SK-N-SH (cell line): ENCODE measurements at regions not wholly inside any gene's neighbourhood (a gene's known extent, or its start where the extent isn't known, plus 50 kb on each side); places are given as distances from the start of the nearest gene placed in this dataset.

Source experiments
- CTCF ChIA-PET: fragments of 300-600, 350-600 bp; formaldehyde crosslinking; extraction: SDS; loops from one replicate; lab custom pipeline; 2021; lab: Yijun Ruan, JAX
- POLR2A ChIA-PET: fragments of 350-600 bp; sonication (Branson Sonifier 250); formaldehyde crosslinking; extraction: SDS; loops from one replicate; lab custom pipeline; 2020; ENCODE audit warnings: antibody characterized with exemption, inconsistent platforms; lab: Yijun Ruan, JAX
- DNase-seq: peaks from one replicate; pipeline ENCODE4 v3.0.0; 2012
- H2AFZ ChIP-seq: fragments of 200-600 bp; sonication (generic); 2 replicates; pipeline ENCODE4 v1.8.1; 2016; ENCODE audit warnings: antibody characterized with exemption, mild to moderate bottlenecking, low read depth
- H3F3A ChIP-seq: fragments of 200-600 bp; sonication (generic); replicated peaks from 2 replicates; pipeline ENCODE3; 2016; ENCODE audit warnings: antibody characterized with exemption, mild to moderate bottlenecking; ENCODE audit not compliant: insufficient read depth
- H3K27ac ChIP-seq, 2 experiments: fragments of 200-500 bp in 1 of 2; fragments of 200-600 bp in 1 of 2; sonication (Bioruptor generic) in 1 of 2; sonication (generic), shearing (Covaris generic) in 1 of 2; 2 replicates each; pipeline versions ENCODE4 v1.5.1 to v1.6.1; 2014 to 2016; ENCODE audit warnings: low read depth in 2 of 2, inconsistent platforms in 1 of 2, low read length in 1 of 2, mild to moderate bottlenecking in 1 of 2, mixed read lengths in 1 of 2
- H3K27me3 ChIP-seq: fragments of 200-600 bp; sonication (generic), shearing (Covaris generic); 2 replicates; pipeline ENCODE4 v1.6.1; 2016; ENCODE audit warnings: mixed run types; ENCODE audit not compliant: insufficient read depth
- H3K36me3 ChIP-seq, 2 experiments: fragments of 200-500 bp in 1 of 2; fragments of 200-600 bp in 1 of 2; sonication (Bioruptor generic) in 1 of 2; sonication (generic) in 1 of 2; replicated peaks in 1 of 2; 2 replicates each; pipeline versions ENCODE3 to v1.5.1; 2014 to 2016; ENCODE audit warnings: low read length in 1 of 2, mild to moderate bottlenecking in 1 of 2; ENCODE audit not compliant: insufficient read depth in 2 of 2, control insufficient read depth in 1 of 2
- H3K4me1 ChIP-seq, 2 experiments: fragments of 200-500 bp in 1 of 2; fragments of 200-600 bp in 1 of 2; sonication (Bioruptor generic) in 1 of 2; sonication (generic), shearing (Covaris generic) in 1 of 2; 2 replicates each; pipeline versions ENCODE4 v1.5.1 to v1.6.1; 2014 to 2016; ENCODE audit warnings: low read depth in 1 of 2, low read length in 1 of 2, mixed run types in 1 of 2; ENCODE audit not compliant: insufficient read depth in 2 of 2, control insufficient read depth in 1 of 2
- H3K4me2 ChIP-seq: fragments of 200-600 bp; sonication (generic), shearing (Covaris generic); 2 replicates; pipeline ENCODE4 v1.6.1; 2017; ENCODE audit warnings: mixed run types
- H3K4me3 ChIP-seq, 2 experiments: fragments of 200-500 bp in 1 of 2; fragments of 200-600 bp in 1 of 2; sonication (Bioruptor generic) in 1 of 2; sonication (generic), shearing (Covaris generic) in 1 of 2; 2 replicates each; pipeline versions ENCODE4 v1.5.1 to v1.8.1; 2014 to 2016; ENCODE audit warnings: low read depth in 2 of 2, inconsistent platforms in 1 of 2, low read length in 1 of 2, mild to moderate bottlenecking in 1 of 2, mixed read lengths in 1 of 2, moderate library complexity in 1 of 2
- H3K79me2 ChIP-seq: fragments of 200-600 bp; sonication (generic); 2 replicates; pipeline ENCODE4 v1.8.1; 2017; ENCODE audit warnings: mild to moderate bottlenecking; ENCODE audit not compliant: insufficient read depth
- H3K9ac ChIP-seq: fragments of 200-600 bp; sonication (generic); 2 replicates; pipeline ENCODE4 v1.6.1; 2017; ENCODE audit warnings: mixed run types
- H3K9me2 ChIP-seq: fragments of 200-600 bp; sonication (generic); 2 replicates; pipeline ENCODE4 v1.6.1; 2017; ENCODE audit warnings: mixed run types
- H3K9me3 ChIP-seq: fragments of 200-600 bp; sonication (generic); 2 replicates; pipeline ENCODE4 v1.6.1; 2017; ENCODE audit warnings: mixed run types, mild to moderate bottlenecking, moderate library complexity
- H4K20me1 ChIP-seq: fragments of 200-600 bp; sonication (generic); 2 replicates; pipeline ENCODE4 v1.6.1; 2017; ENCODE audit warnings: mild to moderate bottlenecking, mixed run types; ENCODE audit not compliant: insufficient read depth
- EP300 ChIP-seq, 2 experiments: IDR thresholded peaks; 2 replicates each; pipeline versions ENCODE4 v1.4.0 to v1.6.1; 2012; ENCODE audit warnings: borderline replicate concordance in 1 of 2, low read depth in 1 of 2, low read length in 1 of 2
- FOXJ3 ChIP-seq: sonication (generic); formaldehyde crosslinking; IDR thresholded peaks from 2 replicates; pipeline ENCODE4 v1.5.1; 2020; ENCODE audit warnings: mild to moderate bottlenecking, missing genetic modification reagents
- FOXM1 ChIP-seq: IDR thresholded peaks from 2 replicates; pipeline ENCODE4 v1.4.0; 2012; ENCODE audit warnings: low read depth, mild to moderate bottlenecking
- JUND ChIP-seq: IDR thresholded peaks from 2 replicates; pipeline ENCODE4 v1.4.0; 2012
- MAX ChIP-seq: IDR thresholded peaks from 2 replicates; pipeline ENCODE4 v1.4.0; 2012; ENCODE audit warnings: low read depth
- NFIC ChIP-seq: IDR thresholded peaks from 2 replicates; pipeline ENCODE4 v1.4.0; 2012; ENCODE audit warnings: borderline replicate concordance
- RCOR1 ChIP-seq: fragments of 150-350 bp; IDR thresholded peaks from 2 replicates; pipeline ENCODE4 v1.6.1; 2017; ENCODE audit warnings: antibody characterized with exemption, low read length
- SIN3A ChIP-seq: IDR thresholded peaks from 2 replicates; pipeline ENCODE4 v1.6.1; 2012; ENCODE audit warnings: low read depth, mild to moderate bottlenecking, low read length, moderate library complexity, borderline replicate concordance
- TAF1 ChIP-seq: IDR thresholded peaks from 2 replicates; pipeline ENCODE4 v1.6.1; 2012; ENCODE audit warnings: low read depth, mild to moderate bottlenecking, low read length, moderate library complexity, borderline replicate concordance
- TCF12 ChIP-seq: IDR thresholded peaks from 2 replicates; pipeline ENCODE4 v1.4.0; 2012
- TEAD4 ChIP-seq: IDR thresholded peaks from 2 replicates; pipeline ENCODE4 v1.4.0; 2012; ENCODE audit warnings: mild to moderate bottlenecking, borderline replicate concordance; ENCODE audit not compliant: insufficient read depth
- USF2 ChIP-seq: fragments of 150-350 bp; IDR thresholded peaks from 2 replicates; pipeline ENCODE4 v1.6.1; 2017; ENCODE audit warnings: antibody characterized with exemption, low read length, low read depth, borderline replicate concordance
- YY1 ChIP-seq: IDR thresholded peaks from 2 replicates; pipeline ENCODE4 v1.4.0; 2012; ENCODE audit warnings: low read depth, mild to moderate bottlenecking
- WGBS: methylation state at CpG from one replicate; pipeline ENCODE4 v1.1.6; 2017; ENCODE audit warnings: low lambda C conversion rate; 5-methylcytosine and 5-hydroxymethylcytosine counted together
- TF ChIP-seq, protein P1 (sequence below): IDR thresholded peaks from 2 replicates; pipeline ENCODE4 v1.4.0; 2012; ENCODE audit warnings: low read depth, borderline replicate concordance
- TF ChIP-seq, protein P2 (sequence below): IDR thresholded peaks from 2 replicates; pipeline ENCODE4 v1.4.0; 2012; ENCODE audit warnings: low read depth, borderline replicate concordance
- TF ChIP-seq, protein P3 (sequence below): IDR thresholded peaks from 2 replicates; pipeline ENCODE4 v1.6.1; 2012; ENCODE audit warnings: mild to moderate bottlenecking, low read depth, low read length, moderate library complexity

DNA sequence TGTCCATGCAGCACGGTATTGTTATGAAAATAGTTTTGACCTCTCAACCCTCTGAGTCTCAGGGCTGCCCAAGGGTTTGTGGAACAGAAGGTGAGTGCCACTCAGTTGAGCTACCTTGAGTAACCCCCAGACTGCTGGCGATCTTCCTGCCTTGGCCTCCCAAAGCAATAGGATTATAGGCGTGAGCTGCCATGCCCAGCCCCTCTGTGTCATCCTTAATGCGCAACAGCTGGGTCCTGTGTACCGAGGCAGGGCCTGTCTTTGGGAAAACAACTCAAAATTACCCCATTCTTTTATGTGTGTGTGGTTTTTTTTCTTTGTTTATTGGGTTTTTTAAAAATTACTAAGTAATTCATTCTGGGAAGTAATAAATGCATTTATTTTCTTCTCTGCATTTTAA, 78.3 kb upstream of the TPM1 start:
- H3K9me3 ChIP-seq = no peaks in the 10 kb centered on the region
- H3K4me1 ChIP-seq = peaks cover 7 to 12% of the 10 kb centered on the region in 2 experiments; a peak in 3 of 4 replicates
- CTCF ChIA-PET = interaction anchor here (0.7 to 1.2 kb wide), 2 partner anchors 10 to 70 kb away, joined by 3 read pairs; no protein-coding TSS in a partner anchor
- WGBS = 78% methylated on average over 5 of the region's 5 CpGs
- no peak for DNase-seq
- H3F3A ChIP-seq = peaks cover 3% of the 10 kb centered on the region
- H3K4me3 ChIP-seq = no peak overlapping the region
- H3K9me2 ChIP-seq = no peaks in the 10 kb centered on the region
- no peak overlapping the region for H3K27ac ChIP-seq
- no peak overlapping the region for H3K4me2 ChIP-seq
- TF ChIP-seq YY1 (no peak), TCF12 (peak; percentile 45; the same call in 1 of the 2 replicates), EP300 (IDR thresholded peaks at IDR 0.05; ENCODE audit: borderline replicate concordance in 1 of 2, low read depth in 1 of 2, low read length in 1 of 2) (no peak)
- TF ChIP-seq, protein P1, sequence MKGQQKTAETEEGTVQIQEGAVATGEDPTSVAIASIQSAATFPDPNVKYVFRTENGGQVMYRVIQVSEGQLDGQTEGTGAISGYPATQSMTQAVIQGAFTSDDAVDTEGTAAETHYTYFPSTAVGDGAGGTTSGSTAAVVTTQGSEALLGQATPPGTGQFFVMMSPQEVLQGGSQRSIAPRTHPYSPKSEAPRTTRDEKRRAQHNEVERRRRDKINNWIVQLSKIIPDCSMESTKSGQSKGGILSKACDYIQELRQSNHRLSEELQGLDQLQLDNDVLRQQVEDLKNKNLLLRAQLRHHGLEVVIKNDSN = no peak
- POLR2A ChIA-PET = no interaction called here
- no peaks in the 10 kb centered on the region for H3K27me3 ChIP-seq
- H3K36me3 ChIP-seq = no peaks in the 10 kb centered on the region
- H4K20me1 ChIP-seq = no peaks in the 10 kb centered on the region
- H2AFZ ChIP-seq = no peak overlapping the region
- no peaks in the 10 kb centered on the region for H3K79me2 ChIP-seq
- H3K9ac ChIP-seq = no peak overlapping the region

GRCh38 chr15:62966294-62967078, 76.1 kb upstream of the TPM1 start:
- WGBS = 95% methylated on average over 4 of the region's 4 CpGs
- POLR2A ChIA-PET = no interaction called here
- DNase-seq = no peak
- Histone ChIP-seq H3K4me2 (no peak overlapping the region), H3K9me2 (no peaks in the 10 kb centered on the region), H3K4me3 (no peak overlapping the region), H3K36me3 (no peaks in the 10 kb centered on the region), H3K27ac (no peak overlapping the region), H3K79me2 (no peaks in the 10 kb centered on the region), H3K9me3 (no peaks in the 10 kb centered on the region), H4K20me1 (no peaks in the 10 kb centered on the region), H3K9ac (no peak overlapping the region), H2AFZ (no peak overlapping the region), H3K27me3 (no peaks in the 10 kb centered on the region), H3K4me1 (peaks cover 7 to 12% of the 10 kb centered on the region in 2 experiments; a peak in 3 of 4 replicates), H3F3A (peaks cover 8% of the 10 kb centered on the region)
- CTCF ChIA-PET = interaction anchor here (1.1 kb wide), 1 partner anchor 12 kb away, joined by 3 read pairs; no protein-coding TSS in a partner anchor
- TF ChIP-seq EP300 (IDR thresholded peaks at IDR 0.05; ENCODE audit: borderline replicate concordance in 1 of 2, low read depth in 1 of 2, low read length in 1 of 2) (no peak), JUND (no peak), TEAD4 (no peak), FOXJ3 (no peak), RCOR1 (no peak), FOXM1 (no peak), USF2 (no peak), YY1 (no peak), TAF1 (no peak), MAX (no peak), NFIC (no peak), SIN3A (no peak)
- TF ChIP-seq, protein P2, sequence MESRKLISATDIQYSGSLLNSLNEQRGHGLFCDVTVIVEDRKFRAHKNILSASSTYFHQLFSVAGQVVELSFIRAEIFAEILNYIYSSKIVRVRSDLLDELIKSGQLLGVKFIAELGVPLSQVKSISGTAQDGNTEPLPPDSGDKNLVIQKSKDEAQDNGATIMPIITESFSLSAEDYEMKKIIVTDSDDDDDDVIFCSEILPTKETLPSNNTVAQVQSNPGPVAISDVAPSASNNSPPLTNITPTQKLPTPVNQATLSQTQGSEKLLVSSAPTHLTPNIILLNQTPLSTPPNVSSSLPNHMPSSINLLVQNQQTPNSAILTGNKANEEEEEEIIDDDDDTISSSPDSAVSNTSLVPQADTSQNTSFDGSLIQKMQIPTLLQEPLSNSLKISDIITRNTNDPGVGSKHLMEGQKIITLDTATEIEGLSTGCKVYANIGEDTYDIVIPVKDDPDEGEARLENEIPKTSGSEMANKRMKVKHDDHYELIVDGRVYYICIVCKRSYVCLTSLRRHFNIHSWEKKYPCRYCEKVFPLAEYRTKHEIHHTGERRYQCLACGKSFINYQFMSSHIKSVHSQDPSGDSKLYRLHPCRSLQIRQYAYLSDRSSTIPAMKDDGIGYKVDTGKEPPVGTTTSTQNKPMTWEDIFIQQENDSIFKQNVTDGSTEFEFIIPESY = no peak
- TF ChIP-seq, protein P1 = no peak
- TF ChIP-seq, protein P3, sequence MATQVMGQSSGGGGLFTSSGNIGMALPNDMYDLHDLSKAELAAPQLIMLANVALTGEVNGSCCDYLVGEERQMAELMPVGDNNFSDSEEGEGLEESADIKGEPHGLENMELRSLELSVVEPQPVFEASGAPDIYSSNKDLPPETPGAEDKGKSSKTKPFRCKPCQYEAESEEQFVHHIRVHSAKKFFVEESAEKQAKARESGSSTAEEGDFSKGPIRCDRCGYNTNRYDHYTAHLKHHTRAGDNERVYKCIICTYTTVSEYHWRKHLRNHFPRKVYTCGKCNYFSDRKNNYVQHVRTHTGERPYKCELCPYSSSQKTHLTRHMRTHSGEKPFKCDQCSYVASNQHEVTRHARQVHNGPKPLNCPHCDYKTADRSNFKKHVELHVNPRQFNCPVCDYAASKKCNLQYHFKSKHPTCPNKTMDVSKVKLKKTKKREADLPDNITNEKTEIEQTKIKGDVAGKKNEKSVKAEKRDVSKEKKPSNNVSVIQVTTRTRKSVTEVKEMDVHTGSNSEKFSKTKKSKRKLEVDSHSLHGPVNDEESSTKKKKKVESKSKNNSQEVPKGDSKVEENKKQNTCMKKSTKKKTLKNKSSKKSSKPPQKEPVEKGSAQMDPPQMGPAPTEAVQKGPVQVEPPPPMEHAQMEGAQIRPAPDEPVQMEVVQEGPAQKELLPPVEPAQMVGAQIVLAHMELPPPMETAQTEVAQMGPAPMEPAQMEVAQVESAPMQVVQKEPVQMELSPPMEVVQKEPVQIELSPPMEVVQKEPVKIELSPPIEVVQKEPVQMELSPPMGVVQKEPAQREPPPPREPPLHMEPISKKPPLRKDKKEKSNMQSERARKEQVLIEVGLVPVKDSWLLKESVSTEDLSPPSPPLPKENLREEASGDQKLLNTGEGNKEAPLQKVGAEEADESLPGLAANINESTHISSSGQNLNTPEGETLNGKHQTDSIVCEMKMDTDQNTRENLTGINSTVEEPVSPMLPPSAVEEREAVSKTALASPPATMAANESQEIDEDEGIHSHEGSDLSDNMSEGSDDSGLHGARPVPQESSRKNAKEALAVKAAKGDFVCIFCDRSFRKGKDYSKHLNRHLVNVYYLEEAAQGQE = no peak
